KBM-7 (cell line): ENCODE measurements at regions not wholly inside any gene's neighbourhood (a gene's known extent, or its start where the extent isn't known, plus 50 kb on each side); places are given as distances from the start of the nearest gene placed in this dataset.
"Not testable (repeated sequence)": the region's sequence is repeated elsewhere in the genome, so short reads cannot be mapped to it uniquely, and the experiment has no call there.

ENCODE experiments used
- DNase-seq: peaks from one replicate; pipeline ENCODE4 v3.0.0-alpha.2; 2015
- in situ Hi-C: fragments of 300-500 bp; cut with MboI; formaldehyde crosslinking; loops from 2 replicates; pipeline ENCODE4 v1.14.3; 2020; ENCODE audit warnings: low sequenced_read_pairs, low pct_unique_long_range_greater_than_20kb, mixed read lengths

DNA sequence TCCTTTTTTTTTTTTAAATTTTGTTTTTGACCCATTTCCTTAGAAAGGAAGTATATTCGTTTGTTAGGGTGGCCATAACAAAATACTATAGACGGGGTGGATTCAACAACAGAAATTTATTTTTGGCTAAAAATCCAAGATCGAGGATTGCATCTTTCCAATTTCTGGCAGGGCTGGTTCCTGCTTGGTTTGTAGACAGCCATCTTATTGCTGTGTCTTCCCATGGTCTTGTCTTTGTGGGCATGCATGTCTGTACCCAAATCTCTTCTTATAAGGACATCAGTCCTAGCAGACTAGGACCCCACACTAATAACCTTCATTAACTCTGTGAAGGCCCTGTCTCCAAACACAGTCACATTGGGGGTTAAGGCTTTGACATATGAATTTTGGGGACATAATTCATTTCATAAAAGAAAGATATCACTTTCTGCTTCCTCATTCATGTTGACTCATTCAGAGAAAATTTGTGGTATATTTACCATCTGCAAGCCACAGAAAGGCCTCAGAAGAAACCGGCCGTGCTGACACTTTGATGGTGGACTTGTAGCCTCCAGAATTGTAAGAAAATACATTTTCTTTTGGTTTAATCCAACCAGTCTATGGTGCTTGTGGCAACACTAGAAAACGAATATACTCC is 262.1 kb downstream of the LPIN1 start:
- DNase-seq, result no peak
- in situ Hi-C loops, result no loop called here

DNA sequence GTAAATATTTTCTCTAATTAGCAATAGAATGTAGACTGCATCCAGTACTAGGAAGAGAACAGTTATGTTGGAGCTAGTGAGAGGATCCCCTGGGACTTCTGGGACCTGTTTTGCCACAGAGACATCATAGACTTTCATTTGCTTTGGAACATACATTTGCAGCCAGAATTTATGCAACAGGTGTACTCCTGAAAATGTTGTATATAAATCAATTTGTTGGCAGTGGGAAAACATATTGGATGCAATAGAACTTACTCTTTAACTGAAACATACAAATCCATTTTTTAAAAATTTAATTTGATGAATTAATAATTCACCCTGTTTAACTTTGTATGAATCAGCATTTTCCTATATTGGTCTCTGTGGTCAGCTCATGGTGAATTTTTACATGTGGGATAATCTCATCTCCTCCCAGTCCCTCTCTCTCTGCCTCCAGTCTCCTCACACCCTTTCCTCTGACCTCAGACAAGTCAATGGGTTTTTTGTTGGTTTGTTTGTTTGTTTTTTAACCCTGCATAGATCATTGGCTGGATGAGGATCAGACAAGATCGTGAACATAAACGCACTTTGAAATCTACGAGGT is 263.0 kb downstream of the LPIN1 start:
- in situ Hi-C loops, result no loop called here
- no peak for DNase-seq

DNA sequence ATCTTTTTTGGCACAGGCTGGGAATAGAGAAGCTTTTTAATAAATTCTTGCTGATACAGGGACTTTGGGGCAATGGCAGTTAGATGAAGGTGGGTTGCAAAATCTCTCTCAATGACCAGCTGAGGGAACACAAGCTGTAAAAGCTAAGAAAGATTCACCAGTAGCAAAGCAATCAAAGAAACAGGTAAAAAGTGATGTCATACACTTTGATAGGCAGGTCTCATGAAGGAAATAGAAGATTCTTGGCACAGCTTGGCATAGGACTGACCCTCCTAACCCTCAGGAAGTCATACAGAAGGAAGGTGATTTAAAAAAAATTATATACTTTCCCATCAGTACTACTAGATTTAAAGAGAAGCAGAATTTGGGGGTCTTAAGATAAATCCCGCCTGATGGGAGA is 263.6 kb downstream of the LPIN1 start:
- DNase-seq, result no peak
- in situ Hi-C loops, result no loop called here

DNA sequence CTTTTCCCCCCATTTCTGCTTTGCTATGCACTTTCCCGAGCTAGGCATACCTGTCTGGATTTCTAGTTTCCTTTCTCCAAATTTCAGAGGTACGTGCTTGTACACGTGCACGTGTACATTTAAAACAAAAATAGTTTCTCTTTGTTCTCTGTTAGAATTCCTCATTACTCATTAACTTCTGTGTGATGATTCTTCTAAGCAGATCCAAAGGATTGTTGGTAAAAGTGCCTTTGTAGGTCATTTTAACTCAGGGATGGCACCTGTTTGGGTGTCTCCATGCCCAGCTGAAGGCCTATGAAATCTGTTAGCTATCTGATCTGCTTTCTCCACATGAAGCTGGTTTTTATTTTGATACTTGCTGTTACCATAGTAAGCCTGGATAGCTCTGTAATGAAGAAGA is 264.3 kb downstream of the LPIN1 start:
- no peak for DNase-seq
- in situ Hi-C loops, result no loop called here

DNA sequence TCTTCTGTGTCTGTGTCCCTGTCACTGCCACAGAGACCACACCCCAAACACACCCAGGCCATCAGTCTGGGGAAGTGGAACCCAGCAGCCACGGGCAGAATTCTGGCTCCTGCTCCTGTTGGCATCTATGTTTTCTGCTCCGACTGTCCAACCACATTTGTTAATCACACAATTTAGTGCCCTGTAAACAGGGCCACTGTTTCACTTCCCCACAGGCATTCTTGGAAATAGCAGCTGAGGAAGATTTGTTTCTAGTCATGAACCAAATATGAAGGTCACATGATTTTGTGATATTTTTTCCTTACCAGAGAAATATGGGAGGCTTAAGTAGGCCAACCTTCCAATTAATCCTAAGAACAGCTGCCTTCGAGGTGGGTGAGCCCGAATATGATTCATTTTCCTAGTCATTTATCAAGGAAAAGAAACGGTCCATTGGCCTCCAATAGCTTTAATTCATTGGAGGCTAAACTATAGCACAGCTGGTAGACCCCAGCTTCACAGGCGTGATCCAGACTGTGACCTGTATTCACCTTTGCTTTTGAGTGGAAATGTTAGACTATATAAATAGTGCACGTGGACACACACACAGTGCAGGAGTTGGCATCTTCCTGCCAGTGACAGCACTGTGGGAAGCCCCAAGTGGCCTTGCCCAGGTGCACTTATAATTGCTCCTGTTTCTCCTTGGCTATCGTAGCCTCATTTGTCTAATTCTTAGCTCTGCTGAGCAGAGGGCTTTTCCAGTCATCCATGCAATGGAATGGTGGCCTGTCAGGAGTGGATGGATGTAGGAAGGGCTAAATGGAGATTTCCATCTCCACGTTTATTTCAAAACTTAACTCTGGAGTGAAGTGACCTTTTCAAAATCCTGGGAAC is 267.9 kb downstream of the LPIN1 start:
- in situ Hi-C loops, result no loop called here
- DNase-seq, result no peak

DNA sequence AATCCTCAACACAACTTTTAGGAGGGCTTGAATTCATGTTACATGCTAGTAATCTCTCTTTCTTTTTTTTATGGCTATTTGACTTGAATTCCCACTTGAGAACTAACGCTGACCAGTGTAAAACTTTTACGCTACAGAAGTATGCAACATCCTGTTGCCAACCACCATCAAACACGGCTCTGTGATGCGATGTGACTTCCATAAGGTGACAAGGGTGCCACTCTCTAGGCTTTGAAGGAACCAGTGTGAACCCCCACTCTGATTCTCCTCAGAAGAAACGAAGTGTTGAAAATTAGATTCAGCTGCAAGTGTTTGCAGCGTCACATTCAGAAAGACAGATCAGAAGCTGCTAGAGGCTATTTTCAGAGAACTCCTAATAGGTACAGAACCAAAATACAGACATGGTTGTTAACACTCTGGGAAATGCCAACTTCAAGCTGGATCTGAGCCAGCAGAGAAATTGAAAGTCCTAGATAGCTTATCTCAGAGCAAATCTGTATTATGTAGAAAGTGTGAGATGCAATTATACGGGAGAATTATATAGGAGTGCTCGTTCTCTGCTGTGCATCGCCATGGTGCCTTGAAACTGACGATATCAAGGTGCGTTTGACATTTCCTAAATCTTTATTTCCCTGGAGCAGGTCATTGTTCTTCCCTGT is 271.2 kb downstream of the LPIN1 start:
- in situ Hi-C loops, result no loop called here
- no peak for DNase-seq

DNA sequence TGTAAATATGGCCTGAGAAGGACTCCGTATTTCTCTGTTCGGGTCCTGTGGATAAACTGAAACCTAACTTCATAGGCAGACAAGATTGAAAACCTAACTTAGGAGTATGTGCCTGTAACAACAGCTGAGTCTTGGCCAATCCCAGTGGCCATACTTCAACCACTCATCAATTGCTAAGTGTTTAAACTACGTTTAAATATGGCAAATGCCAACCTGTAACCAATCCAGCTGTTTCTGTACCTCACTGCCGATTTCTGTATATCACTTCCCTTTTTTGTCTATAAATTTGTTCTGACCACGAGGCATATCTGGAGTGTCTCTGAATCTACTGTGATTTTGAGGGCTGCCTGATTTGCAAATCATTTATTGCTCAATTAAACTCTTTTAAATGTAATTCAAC is 272.3 kb downstream of the LPIN1 start:
- DNase-seq, in situ Hi-C loops: not testable (repeated sequence)

DNA sequence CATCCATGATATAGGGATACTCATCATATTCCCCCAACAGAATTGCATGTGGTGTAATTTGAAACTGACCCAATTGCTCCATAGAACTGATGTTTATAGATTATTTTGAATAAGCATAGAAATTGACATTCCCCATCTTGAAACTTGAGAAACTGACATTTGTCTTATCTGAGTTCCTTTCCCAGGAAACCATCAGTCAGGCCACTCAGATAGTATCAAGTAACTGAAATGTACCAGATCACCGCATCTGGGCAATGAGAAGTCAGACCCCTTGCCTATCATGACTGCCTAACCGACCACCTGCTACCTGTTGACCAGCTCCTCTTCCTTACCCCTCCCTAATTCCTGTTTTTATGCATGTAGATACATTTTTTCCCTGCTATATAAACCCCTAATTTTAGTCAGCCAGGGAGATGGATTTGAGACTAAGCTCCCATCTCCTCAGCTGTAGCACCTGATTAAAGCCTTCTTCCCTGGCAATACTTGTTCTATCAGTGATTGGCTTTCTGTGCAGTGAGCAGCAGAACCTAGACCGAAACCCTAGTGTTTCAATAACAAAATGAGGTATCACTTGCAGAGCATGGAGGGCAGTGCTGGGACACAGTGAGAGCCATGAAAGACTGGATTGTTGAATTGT is 274.5 kb downstream of the LPIN1 start:
- no peak for DNase-seq
- in situ Hi-C loops, result no loop called here

DNA sequence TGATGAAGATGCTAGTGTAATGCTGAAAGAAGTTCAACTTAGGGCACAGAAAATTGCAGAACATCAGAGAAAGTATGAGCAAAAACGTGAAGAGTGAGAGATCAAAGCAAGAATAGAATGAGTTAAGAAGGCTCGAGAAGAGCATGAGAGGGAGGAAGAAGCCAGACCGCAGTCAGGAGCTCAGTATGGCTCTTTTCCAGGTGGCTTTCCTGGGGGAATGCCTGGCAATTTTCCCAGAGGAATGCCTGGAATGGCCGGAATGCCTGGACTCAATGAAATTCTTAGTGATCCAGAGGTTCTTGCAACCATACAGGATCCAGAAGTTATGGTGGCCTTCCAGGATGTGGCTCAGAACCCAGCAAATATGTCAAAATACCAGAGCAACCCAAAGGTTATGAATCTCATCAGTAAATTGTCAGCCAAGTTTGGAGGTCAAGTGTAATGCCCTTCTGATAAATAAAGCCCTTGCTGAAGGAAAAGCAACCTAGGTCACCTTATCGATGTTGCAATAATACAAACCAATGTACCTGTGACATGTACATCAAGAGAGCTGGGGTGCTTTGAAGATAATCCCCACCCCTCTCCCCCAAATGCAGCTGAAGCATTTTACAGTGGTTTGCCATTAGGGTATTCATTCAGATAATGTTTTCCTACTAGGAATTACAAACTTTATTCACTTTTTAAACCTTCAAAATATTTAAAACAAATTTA is 277.9 kb downstream of the LPIN1 start:
- DNase-seq, in situ Hi-C loops: not testable (repeated sequence)

DNA sequence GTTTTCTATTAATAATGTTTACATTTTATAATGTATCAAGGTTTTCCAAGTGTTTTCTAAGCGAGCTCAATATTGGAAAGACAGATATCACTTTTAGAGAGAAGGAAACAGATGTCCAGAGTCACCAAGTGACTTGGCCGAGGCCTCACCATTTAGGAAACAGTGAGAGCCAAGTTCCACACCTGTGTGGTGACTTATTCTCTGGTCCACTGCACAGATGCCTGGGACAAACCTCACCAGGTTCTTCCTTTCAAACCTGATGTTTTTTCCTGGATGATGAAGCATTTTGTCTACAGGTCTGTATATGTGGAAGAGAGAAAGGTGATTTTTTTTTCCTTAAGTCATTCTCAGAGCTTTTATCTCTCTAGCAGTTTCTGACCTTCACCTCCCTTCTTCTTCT is 280.7 kb downstream of the LPIN1 start:
- in situ Hi-C loops, result no loop called here
- DNase-seq, result no peak

DNA sequence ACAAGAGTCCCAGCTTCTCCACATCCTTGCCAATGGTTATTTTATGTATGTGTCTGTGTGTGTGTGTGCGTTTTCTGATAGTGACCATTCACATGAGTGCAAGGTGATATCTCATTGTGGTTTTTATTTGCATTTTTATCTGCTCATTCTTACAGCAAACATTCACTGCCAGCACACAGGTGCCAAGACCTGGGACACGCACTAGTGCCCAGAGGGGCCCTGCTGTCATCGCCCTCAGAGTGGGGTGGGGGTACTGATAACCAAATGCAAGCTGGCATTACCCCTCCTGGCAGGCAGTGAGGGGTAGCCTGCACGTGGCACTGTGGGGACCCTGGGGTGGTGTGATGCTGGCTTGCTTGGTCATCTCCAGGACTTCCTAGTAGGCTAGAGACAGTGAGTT is 285.4 kb downstream of the LPIN1 start:
- no peak for DNase-seq
- in situ Hi-C loops, result no loop called here

DNA sequence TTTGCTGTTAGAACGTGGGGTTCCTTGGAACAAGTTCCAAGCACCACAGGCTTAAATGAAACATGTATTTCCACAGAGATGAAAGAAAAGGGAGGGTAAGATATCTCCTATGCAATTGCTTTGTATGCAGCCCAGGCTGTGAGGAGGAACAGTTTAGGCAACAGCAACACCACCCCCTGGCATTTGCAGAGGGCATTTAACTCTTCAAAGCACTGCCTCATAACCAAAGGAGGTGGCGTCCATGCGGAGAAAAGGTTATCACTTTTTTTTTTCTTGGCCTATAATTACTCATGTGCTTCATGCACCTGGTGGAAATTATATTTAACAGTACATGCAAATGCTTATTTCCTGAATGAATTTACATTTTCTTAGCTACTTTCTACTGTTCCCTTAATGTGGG is 286.0 kb downstream of the LPIN1 start:
- in situ Hi-C loops, result no loop called here
- no peak for DNase-seq

DNA sequence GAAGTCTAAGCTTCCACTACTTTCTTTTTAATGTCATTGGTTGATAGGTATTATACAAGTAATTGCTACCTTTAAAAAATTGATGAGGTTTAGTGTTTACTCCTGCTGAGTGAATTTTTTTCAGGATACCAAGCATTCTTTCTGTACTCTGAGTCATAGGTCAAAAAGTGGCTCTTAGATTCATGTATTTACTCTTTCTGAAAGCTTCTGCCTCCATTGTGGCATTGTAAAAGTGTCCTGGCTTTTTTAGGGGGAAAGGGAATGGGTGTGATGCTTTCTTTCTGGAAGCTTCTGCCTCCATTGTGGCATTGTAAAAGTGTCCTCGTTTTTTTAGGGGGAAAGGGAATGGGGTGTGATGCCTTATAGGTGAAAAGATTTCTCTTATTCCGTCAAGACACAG is 286.5 kb downstream of the LPIN1 start:
- no peak for DNase-seq
- in situ Hi-C loops, result no loop called here

DNA sequence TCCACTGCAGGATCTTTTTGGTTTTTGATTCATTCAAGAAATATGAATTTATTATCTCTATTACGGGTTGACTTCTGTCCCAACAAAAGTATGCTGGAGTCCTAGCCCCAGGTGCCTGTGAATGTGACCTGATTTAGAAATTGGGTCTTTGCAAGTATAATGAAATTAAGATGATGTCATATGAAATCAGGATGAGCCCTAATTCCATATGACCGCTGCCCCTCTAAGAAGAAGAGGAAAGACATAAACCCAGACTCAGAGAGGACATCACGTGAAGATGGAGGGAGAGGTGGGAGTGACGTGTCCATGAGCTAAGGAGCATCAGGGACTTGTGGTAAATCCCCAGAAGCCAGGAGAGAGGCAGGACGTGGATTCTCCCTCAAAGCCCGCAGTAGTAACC is 287.1 kb downstream of the LPIN1 start:
- DNase-seq, result no peak
- in situ Hi-C loops, result no loop called here

DNA sequence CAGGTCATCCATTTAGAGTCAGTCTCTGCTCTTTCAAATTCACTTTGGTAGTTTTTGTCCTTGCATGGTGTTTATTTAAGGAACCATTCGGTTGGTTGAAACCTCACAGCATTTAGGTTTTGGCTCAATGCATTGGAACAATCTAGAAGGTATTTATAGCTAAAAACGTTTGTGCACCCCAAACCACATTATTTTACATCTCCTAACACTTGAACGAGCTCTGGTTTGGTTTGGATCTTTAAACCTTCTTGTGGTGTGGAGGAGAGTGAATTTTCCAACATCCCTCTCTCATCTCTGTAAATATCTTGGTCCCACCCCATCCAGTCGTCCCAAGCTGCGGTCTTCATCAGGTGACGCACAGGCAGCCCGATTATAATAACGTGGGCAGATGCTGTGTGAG is 287.9 kb downstream of the LPIN1 start:
- no peak for DNase-seq
- in situ Hi-C loops, result no loop called here

DNA sequence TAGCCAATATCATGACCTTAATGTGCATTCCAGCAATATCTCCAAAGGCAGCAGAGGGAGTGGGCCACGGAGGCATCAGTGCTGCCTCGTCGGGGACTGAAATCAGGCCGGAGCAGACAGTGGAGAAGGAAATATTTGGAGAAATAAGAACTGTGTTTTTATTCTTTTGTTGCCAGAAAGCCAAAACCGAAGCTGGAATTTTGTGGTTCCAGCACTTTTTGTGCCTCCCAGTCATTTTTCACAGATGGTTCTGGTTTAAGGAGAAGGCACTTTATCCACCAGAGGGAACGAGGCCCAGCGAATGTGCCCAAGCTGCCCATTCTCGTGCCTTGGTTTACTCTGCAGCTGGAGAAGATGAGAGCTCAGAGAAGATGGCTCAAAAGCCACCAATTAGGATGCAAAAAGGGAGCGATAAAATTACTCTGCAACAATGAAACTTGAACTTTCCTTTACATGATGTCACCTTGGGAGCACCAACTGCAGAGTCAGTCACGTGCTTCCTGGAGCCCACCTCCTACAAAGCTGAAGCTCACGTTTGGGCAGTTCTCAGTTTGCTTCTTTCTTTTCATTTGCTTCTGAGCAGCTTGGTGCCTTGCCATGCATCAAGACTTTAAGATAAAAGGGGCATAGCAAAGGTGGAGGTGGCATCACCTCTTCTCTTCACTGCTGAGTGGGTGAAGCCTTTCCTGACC is 288.7 kb downstream of the LPIN1 start:
- DNase-seq, result no peak
- in situ Hi-C loops, result no loop called here

DNA sequence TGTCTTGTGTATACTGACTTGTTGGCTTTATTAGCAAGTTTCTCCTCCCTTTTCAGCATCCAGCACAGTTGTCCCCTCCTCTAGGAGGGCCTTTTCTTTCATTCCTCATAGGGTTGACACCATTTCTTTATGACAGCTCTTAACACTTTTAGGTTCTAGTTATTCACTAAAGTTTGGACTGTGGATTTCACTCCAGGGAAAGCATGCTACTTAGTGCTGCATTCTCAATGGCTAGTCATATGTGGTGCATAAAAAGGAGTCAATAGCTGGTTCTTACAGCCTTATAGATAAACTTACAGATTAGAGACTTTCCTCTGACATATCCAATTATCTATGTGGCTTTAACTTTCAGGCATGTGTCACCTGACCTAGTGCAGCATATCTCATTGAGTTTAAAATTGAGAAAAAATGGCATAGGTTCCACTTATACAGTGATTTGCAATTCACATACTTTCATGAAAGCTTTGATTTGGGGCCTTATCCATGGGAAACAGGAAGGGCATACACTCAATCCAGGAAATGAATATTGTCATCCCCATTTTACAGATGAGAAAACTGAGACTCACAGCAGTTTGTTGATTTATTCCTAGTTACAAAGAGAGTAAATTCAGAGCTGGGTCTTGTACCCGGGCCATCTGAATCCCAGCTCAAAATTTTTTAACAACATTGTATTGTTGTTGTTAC is 289.7 kb downstream of the LPIN1 start:
- in situ Hi-C loops, result no loop called here
- DNase-seq, result no peak

DNA sequence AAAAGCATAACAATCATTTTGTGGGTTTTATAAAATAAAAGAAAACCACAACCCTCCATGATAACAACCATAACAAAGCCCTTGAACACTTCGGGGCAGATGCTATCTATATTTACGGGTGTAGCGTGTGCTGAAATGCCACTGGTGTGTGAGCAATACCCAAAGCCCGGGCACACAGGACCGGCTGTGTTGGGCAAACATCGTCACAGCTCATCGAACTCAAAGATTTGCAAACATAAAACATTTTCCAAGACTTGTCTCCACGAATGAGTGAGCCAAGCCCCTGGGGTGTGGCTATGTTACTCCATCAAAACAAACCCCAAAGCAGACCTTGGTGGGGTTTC is 290.2 kb downstream of the LPIN1 start:
- in situ Hi-C loops, result no loop called here
- no peak for DNase-seq
